Peyer's patch (tissue), 4 donors: ENCODE measurements at regions not wholly inside any gene's neighbourhood (a gene's known extent, or its start where the extent isn't known, plus 50 kb on each side); places are given as distances from the start of the nearest gene placed in this dataset.

Source experiments
- DNase-seq, 3 donors: peaks; one replicate each; pipeline ENCODE4 v3.0.0-alpha.2; 2017 to 2019
- H3K27ac ChIP-seq, 4 donors: fragments of 200-600 bp; sonication (generic); one replicate each; pipeline ENCODE4 v1.5.1; 2016 to 2019
- H3K27me3 ChIP-seq, 2 donors: fragments of 200-600 bp; sonication (generic); one replicate each; pipeline ENCODE4 v1.5.1; 2019
- H3K36me3 ChIP-seq, 3 donors: fragments of 200-600 bp; sonication (generic); one replicate each; pipeline ENCODE4 v1.5.1; 2016 to 2019
- H3K4me1 ChIP-seq, 4 donors: fragments of 200-600 bp; sonication (generic); one replicate each; pipeline ENCODE4 v1.5.1; 2016 to 2019
- H3K4me3 ChIP-seq, 4 donors: fragments of 200-600 bp; sonication (generic); 1 replicate in 3 of 4; 2 replicates in 1 of 4; pipeline ENCODE4 v1.5.1; 2016 to 2019; ENCODE audit warnings: mild to moderate bottlenecking in 1 of 4
- H3K9me3 ChIP-seq, 4 donors: fragments of 200-600 bp; sonication (generic); one replicate each; pipeline ENCODE4 v1.5.1; 2016 to 2019; ENCODE audit warnings: mild to moderate bottlenecking in 1 of 4
- POLR2A ChIP-seq, 2 donors: fragments of 450-650 bp; IDR thresholded peaks; one replicate each; pipeline ENCODE4 v1.5.1; 2017; ENCODE audit warnings: antibody characterized with exemption in 2 of 2, mild to moderate bottlenecking in 2 of 2, moderate library complexity in 2 of 2
- TF ChIP-seq, protein P1 (sequence below), 6 experiments: fragments of 450-650 bp in 4 of 6; fragments of 200-600 bp in 2 of 6; sonication (generic) in 1 of 6; IDR thresholded peaks; one replicate each; pipeline ENCODE4 v1.5.1; 2017 to 2019; ENCODE audit warnings: antibody characterized with exemption in 6 of 6, mild to moderate bottlenecking in 3 of 6, moderate library complexity in 1 of 6

DNA sequence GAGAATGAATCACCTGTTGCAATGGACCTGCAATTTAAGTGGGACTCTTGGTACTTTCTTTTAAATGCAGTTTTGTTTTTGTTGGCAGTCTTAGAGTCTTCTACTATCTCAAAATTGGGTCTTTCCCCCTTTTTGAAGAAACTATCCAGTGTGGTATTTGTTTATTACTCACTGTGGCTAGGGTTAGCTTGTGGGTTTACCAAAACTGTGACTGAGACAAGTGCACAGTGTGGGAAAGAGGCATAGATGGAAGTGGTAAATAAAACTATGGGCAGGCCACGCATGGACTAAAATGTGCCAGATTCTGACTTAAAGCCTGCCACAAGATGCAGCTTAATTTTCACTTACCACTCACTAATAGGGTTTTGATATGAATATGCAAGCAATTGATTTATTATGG, 1441.7 kb downstream of the PLA2G4A start:
- Histone ChIP-seq H3K4me1 (no peaks in the 10 kb centered on the region), H3K27ac (no peak overlapping the region), H3K36me3 (no peaks in the 10 kb centered on the region), H3K9me3 (no peaks in the 10 kb centered on the region), H3K4me3 (no peak overlapping the region), H3K27me3 (no peaks in the 10 kb centered on the region)
- TF ChIP-seq, protein P1, sequence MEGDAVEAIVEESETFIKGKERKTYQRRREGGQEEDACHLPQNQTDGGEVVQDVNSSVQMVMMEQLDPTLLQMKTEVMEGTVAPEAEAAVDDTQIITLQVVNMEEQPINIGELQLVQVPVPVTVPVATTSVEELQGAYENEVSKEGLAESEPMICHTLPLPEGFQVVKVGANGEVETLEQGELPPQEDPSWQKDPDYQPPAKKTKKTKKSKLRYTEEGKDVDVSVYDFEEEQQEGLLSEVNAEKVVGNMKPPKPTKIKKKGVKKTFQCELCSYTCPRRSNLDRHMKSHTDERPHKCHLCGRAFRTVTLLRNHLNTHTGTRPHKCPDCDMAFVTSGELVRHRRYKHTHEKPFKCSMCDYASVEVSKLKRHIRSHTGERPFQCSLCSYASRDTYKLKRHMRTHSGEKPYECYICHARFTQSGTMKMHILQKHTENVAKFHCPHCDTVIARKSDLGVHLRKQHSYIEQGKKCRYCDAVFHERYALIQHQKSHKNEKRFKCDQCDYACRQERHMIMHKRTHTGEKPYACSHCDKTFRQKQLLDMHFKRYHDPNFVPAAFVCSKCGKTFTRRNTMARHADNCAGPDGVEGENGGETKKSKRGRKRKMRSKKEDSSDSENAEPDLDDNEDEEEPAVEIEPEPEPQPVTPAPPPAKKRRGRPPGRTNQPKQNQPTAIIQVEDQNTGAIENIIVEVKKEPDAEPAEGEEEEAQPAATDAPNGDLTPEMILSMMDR (IDR thresholded peaks at IDR 0.05) = no peak
- no peak for TF ChIP-seq POLR2A (IDR thresholded peaks at IDR 0.05)
- DNase-seq = no peak

DNA sequence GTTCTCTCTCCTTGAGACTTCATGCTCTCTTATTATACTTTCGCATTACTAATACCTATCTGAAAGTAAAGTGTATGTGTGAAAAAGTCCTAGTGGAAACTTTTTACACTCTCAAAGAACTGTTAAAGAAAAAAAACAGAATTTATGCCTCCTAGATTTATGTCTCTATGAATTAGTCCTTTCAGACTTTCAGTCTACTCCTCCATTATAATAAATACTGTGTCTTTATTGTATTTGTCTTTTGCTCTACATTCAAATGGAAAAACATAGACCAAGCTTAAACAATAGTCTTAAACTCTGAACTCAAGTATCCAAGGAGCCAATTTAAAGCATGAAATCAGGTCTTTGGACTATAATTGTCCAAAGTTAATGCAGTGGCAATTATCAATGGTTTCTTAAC, 1449.0 kb downstream of the PLA2G4A start:
- Histone ChIP-seq H3K4me3 (no peak overlapping the region), H3K9me3 (no peaks in the 10 kb centered on the region), H3K36me3 (no peaks in the 10 kb centered on the region), H3K27me3 (no peaks in the 10 kb centered on the region), H3K27ac (no peak overlapping the region), H3K4me1 (no peaks in the 10 kb centered on the region)
- TF ChIP-seq POLR2A (IDR thresholded peaks at IDR 0.05) = no peak
- TF ChIP-seq, protein P1 (IDR thresholded peaks at IDR 0.05) = no peak
- no peak for DNase-seq

DNA sequence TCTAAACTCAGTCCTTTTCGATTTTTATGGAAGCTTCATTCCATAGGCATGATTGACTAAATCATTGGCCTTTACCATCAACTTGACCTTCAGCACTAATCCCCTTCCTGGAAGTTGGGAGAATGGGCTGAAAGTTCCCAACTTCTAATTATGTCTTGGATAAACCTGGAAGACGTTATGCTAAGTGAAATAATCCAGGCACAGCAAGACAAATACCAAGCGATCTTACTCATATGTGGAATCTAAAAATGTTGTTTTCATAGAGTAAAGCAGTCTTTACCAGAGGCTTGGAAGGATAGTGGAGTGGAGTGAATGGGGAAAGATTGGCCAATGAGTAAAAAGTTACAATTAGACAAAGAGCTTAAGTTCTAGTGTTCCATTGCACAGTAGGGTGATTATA, 1453.2 kb downstream of the PLA2G4A start:
- DNase-seq = no peak
- H3K4me3 ChIP-seq = no peak overlapping the region
- no peaks in the 10 kb centered on the region for H3K36me3 ChIP-seq
- no peaks in the 10 kb centered on the region for H3K9me3 ChIP-seq
- H3K27ac ChIP-seq = no peak overlapping the region
- TF ChIP-seq, protein P1 (IDR thresholded peaks at IDR 0.05) = no peak
- no peak for TF ChIP-seq POLR2A (IDR thresholded peaks at IDR 0.05)
- no peaks in the 10 kb centered on the region for H3K27me3 ChIP-seq
- H3K4me1 ChIP-seq = no peaks in the 10 kb centered on the region

DNA sequence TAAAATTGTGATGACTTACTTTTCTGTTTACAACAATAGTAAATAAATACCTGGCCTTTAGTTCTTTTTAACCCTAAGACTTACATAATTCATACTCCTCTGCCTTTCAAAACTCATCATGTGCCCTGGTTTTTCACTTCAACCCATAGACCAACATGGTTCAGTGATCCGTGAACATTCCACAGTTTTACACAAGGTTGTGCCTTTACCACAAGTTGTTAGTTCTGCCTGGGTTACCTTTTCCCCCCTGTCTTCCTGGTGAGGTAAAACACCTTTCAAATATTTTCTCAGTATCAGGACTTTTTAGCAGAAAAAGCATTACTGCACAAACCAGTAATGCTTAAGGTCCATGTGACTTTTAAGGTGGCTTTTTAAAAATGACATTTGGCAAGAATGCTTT, 1466.4 kb downstream of the PLA2G4A start:
- DNase-seq = no peak
- H3K36me3 ChIP-seq = no peaks in the 10 kb centered on the region
- no peaks in the 10 kb centered on the region for H3K4me1 ChIP-seq
- no peak for TF ChIP-seq POLR2A (IDR thresholded peaks at IDR 0.05)
- TF ChIP-seq, protein P1 (IDR thresholded peaks at IDR 0.05) = no peak
- no peak overlapping the region for H3K4me3 ChIP-seq
- H3K27me3 ChIP-seq = no peaks in the 10 kb centered on the region
- H3K27ac ChIP-seq = no peak overlapping the region
- no peaks in the 10 kb centered on the region for H3K9me3 ChIP-seq

DNA sequence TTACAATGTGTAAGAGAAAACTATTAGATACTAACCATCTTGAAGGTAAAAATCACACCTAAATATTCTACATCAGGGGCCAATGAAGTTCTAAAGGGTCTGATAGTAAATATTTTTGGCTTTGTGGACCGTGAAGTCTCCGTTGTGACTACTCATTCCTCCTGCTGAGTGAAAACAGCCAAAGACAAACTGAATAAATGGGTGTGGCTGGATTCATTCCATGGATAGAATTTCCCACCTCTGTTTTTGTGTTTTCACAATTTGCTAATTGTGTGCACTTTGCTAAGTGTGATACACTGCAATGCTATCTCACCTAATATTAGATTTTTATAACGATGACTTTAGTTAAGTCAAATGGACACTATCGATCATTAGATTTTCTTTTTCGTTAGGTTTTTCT, 1474.0 kb downstream of the PLA2G4A start:
- Histone ChIP-seq H3K36me3 (no peaks in the 10 kb centered on the region), H3K9me3 (no peaks in the 10 kb centered on the region), H3K4me1 (no peaks in the 10 kb centered on the region), H3K27me3 (no peaks in the 10 kb centered on the region), H3K27ac (no peak overlapping the region), H3K4me3 (no peak overlapping the region)
- TF ChIP-seq POLR2A (IDR thresholded peaks at IDR 0.05) = no peak
- TF ChIP-seq, protein P1 (IDR thresholded peaks at IDR 0.05) = no peak
- no peak for DNase-seq

DNA sequence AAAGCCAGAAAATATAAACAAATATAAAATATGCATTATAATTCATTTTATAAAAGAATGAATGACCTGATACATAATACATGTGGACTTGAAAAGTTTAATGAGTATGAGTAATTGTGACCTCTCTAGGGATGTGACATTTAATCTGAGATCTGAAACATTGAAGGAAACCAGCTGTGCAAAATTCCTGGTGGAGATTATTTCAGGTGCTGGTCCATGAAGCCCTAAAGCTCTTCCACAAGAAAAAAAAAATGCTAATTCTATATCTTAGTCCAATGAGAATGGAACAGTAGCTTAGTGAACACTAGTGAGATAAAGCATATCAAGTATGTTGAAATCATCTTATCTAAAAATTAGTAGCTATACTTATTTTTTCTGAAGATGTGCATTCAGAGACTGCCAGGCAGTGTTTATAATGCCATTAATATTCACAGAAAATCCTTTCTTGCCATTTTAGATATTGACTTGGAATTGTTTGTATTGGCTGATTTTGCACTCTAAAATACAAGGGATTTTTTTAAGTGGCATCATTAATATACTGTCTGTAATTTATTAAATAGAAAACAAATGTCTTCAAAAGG, 1485.9 kb downstream of the PLA2G4A start:
- no peak for TF ChIP-seq POLR2A (IDR thresholded peaks at IDR 0.05)
- TF ChIP-seq, protein P1 (IDR thresholded peaks at IDR 0.05) = no peak

More for the DNA sequence above, 1485.9 kb downstream of the PLA2G4A start:
- no peak for DNase-seq
- Histone ChIP-seq H3K27me3 (no peaks in the 10 kb centered on the region), H3K9me3 (no peaks in the 10 kb centered on the region), H3K4me3 (no peak overlapping the region), H3K36me3 (no peaks in the 10 kb centered on the region), H3K27ac (no peak overlapping the region), H3K4me1 (no peaks in the 10 kb centered on the region)
